ENCODE measurements at regions not wholly inside any gene's neighbourhood (a gene's known extent, or its start where the extent isn't known, plus 50 kb on each side); places are given as distances from the start of the nearest gene placed in this dataset.

GRCh38 chr2:117646099-117646498 is 168.4 kb upstream of the DDX18 start:
- intact Hi-C loops (cut with DNase I) = no loop called here
- no peaks in the 10 kb centered on the region for H3K9me3 ChIP-seq
- no peaks in the 10 kb centered on the region for H3K36me3 ChIP-seq
- no peak overlapping the region for H3K27ac ChIP-seq
- no peaks in the 10 kb centered on the region for H3K4me1 ChIP-seq
- no peak for ATAC-seq
- H3K4me3 ChIP-seq = no peak overlapping the region
- no peak for DNase-seq
- TF ChIP-seq CTCF (IDR thresholded peaks at IDR 0.05) = no peak
- 65 to 67% methylated on average over 1 of the region's 1 CpG for WGBS, 2 donors
- peaks cover 0 to 4% (median 0%) of the 10 kb centered on the region in 7 donors for H3K27me3 ChIP-seq

- Histone ChIP-seq H3K27me3 (peaks cover 0 to 4% (median 0%) of the 10 kb centered on the region in 7 donors), H3K36me3 (no peaks in the 10 kb centered on the region), H3K9me3 (no peaks in the 10 kb centered on the region), H3K4me3 (no peak overlapping the region), H3K27ac (no peak overlapping the region), H3K4me1 (no peaks in the 10 kb centered on the region)
- intact Hi-C loops (cut with DNase I) = no loop called here
- DNase-seq (no peak), ATAC-seq (no peak)
- 61 to 72% methylated on average over 1 of the region's 1 CpG for WGBS, 2 donors
- no peak for TF ChIP-seq CTCF (IDR thresholded peaks at IDR 0.05)
Observed at GRCh38 chr2:117646872-117647271, 167.6 kb upstream of the DDX18 start.

GRCh38 chr2:117656546-117656945 is 157.9 kb upstream of the DDX18 start:
- WGBS, 2 donors = 42 to 55% methylated on average over 4 of the region's 4 CpGs
- Histone ChIP-seq H3K27me3 (peaks cover 0 to 9% (median 0%) of the 10 kb centered on the region in 7 donors), H3K9me3 (no peaks in the 10 kb centered on the region), H3K4me1 (no peaks in the 10 kb centered on the region), H3K27ac (no peak overlapping the region), H3K36me3 (no peaks in the 10 kb centered on the region), H3K4me3 (no peak overlapping the region)
- intact Hi-C loops (cut with DNase I) = no loop called here
- TF ChIP-seq CTCF (IDR thresholded peaks at IDR 0.05) = no peak
- no peak for ATAC-seq
- no peak for DNase-seq

- intact Hi-C loops (cut with DNase I) = no loop called here
- ATAC-seq (no peak), DNase-seq (no peak)
- Histone ChIP-seq H3K36me3 (no peaks in the 10 kb centered on the region), H3K4me1 (no peaks in the 10 kb centered on the region), H3K4me3 (no peak overlapping the region), H3K9me3 (no peaks in the 10 kb centered on the region), H3K27me3 (peaks cover 0 to 9% (median 0%) of the 10 kb centered on the region in 7 donors), H3K27ac (no peak overlapping the region)
- WGBS, 2 donors = 38 to 51% methylated on average over 5 of the region's 5 CpGs
- no peak for TF ChIP-seq CTCF (IDR thresholded peaks at IDR 0.05)
Observed at GRCh38 chr2:117661619-117662018, 152.9 kb upstream of the DDX18 start.

Data from heart right ventricle (tissue), 16 donors.